BLaER1 treated with 17β-estradiol and CSF1 and Interleukin-3, amounts not matched to agents 10 nM and 100 nM (cell line): ENCODE measurements at regions not wholly inside any gene's neighbourhood (a gene's known extent, or its start where the extent isn't known, plus 50 kb on each side); places are given as distances from the start of the nearest gene placed in this dataset.
A peak's percentile ranks its signal among the peaks of the same experiment; 100 is the strongest.

Experiments used
- H3K27ac ChIP-seq, 11 experiments: shearing (Covaris generic); formaldehyde crosslinking; 2 replicates each; pipeline ENCODE4 v1.8.1; 2022
- H3K27me3 ChIP-seq, 11 experiments: shearing (Covaris generic); formaldehyde crosslinking; 2 replicates each; pipeline ENCODE4 v1.8.1; 2022
- H3K36me3 ChIP-seq, 11 experiments: shearing (Covaris generic); formaldehyde crosslinking; 2 replicates each; pipeline ENCODE4 v1.8.1; 2022
- H3K4me1 ChIP-seq, 10 experiments: shearing (Covaris generic); formaldehyde crosslinking; 2 replicates each; pipeline ENCODE4 v1.8.1; 2022
- H3K4me2 ChIP-seq, 11 experiments: shearing (Covaris generic); formaldehyde crosslinking; 2 replicates each; pipeline ENCODE4 v1.8.1; 2022
- H3K4me3 ChIP-seq, 10 experiments: shearing (Covaris generic); formaldehyde crosslinking; 2 replicates each; pipeline ENCODE4 v1.8.1; 2022
- H3K9ac ChIP-seq, 11 experiments: shearing (Covaris generic); formaldehyde crosslinking; 2 replicates each; pipeline ENCODE4 v1.8.1; 2022
- H3K9me3 ChIP-seq, 11 experiments: shearing (Covaris generic); formaldehyde crosslinking; replicated peaks in 1 of 11; 2 replicates each; pipeline ENCODE4 v1.8.1; 2022
- H4K20me1 ChIP-seq, 11 experiments: shearing (Covaris generic); formaldehyde crosslinking; 2 replicates each; pipeline ENCODE4 v1.8.1; 2022
- Cebpa-rat ChIP-seq, 11 experiments: shearing (Covaris generic); IDR thresholded peaks; 2 replicates each; pipeline ENCODE4 v1.8.1; 2022

GRCh38 chr12:59240048-59240447, 319.7 kb upstream of the LRIG3 start:
- TF ChIP-seq Cebpa-rat (IDR thresholded peaks at IDR 0.05): no peak
- no peak overlapping the region for H3K9ac ChIP-seq

DNA sequence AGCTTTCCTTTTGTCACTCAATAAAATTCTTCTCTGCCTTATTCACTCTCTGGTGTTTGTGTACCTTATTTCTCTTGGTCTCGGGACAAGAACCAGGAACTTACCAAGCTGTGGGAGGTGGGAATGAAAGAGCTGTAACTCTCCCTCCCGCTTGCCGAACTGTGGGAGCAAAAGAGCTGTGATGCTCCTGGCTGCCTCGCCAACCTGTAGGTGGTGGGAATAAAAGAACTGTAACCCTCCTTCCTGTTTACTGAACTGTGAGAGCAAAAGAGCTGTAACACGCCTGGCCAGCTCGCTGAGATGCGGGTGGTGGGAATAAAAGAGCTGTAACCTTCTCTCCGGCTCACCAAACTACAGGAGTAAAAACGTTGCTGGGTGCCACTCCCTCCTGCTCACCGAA, 314.1 kb upstream of the LRIG3 start:
- Histone ChIP-seq H3K9me3 (no peaks in the 10 kb centered on the region; a peak in 1 of 22 replicates), H3K4me3 (no peak overlapping the region), H4K20me1 (no peaks in the 10 kb centered on the region), H3K9ac (no peak overlapping the region), H3K27me3 (no peaks in the 10 kb centered on the region), H3K27ac (no peak overlapping the region), H3K36me3 (no peaks in the 10 kb centered on the region), H3K4me2 (no peak overlapping the region), H3K4me1 (no peaks in the 10 kb centered on the region)
- no peak for TF ChIP-seq Cebpa-rat (IDR thresholded peaks at IDR 0.05)

More at GRCh38 chr12:59240048-59240447, 319.7 kb upstream of the LRIG3 start:
- no peaks in the 10 kb centered on the region for H3K36me3 ChIP-seq
- H3K27ac ChIP-seq: no peak overlapping the region
- no peaks in the 10 kb centered on the region for H3K9me3 ChIP-seq
- H3K27me3 ChIP-seq: no peaks in the 10 kb centered on the region
- no peak overlapping the region for H3K4me3 ChIP-seq
- H3K4me2 ChIP-seq: no peak overlapping the region
- H3K4me1 ChIP-seq: no peaks in the 10 kb centered on the region
- no peaks in the 10 kb centered on the region for H4K20me1 ChIP-seq

DNA sequence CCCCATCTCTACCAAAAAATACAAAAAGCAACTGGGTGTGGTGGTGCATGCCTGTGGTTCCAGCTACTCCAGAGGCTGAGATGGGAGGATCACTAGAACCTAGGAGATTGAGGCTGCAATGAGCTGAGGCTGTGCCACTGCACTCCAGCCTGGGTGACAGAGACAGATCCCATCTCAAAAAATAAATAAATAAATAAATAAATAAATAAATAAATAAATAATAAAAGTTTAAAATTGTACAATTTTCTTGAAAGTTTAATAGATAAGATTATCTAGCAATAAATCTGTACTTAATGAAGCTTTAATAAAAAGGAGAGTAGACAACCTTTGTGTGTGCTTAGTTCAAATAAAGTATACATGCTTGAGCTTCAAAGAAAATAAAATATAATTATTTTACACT, 310.0 kb upstream of the LRIG3 start:
- no peaks in the 10 kb centered on the region; a peak in 1 of 22 replicates for H3K9me3 ChIP-seq
- H4K20me1 ChIP-seq: no peaks in the 10 kb centered on the region
- H3K27me3 ChIP-seq: no peaks in the 10 kb centered on the region
- H3K4me1 ChIP-seq: no peaks in the 10 kb centered on the region
- H3K4me3 ChIP-seq: no peak overlapping the region
- no peak overlapping the region for H3K4me2 ChIP-seq
- TF ChIP-seq Cebpa-rat (IDR thresholded peaks at IDR 0.05): no peak
- no peak overlapping the region for H3K27ac ChIP-seq
- no peak overlapping the region for H3K9ac ChIP-seq
- H3K36me3 ChIP-seq: no peaks in the 10 kb centered on the region

DNA sequence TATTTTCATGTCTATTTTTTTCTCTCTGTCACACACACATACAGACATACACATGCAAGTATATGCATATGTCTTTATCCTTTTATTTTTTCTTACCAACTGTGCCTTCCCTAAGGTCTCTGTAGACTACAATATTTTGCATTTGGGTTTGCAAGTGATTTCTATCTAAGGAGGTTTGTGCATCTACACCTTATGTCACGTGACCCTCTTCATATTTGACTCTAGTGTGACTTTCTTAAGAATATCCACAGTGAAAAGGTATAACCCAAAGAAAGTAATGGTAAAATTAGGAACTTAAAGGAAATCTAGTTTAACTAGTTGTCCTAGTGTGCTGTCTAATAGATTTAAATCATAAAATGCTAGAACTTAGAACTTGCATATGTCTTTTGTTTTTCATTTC, 298.8 kb upstream of the LRIG3 start:
- Histone ChIP-seq H4K20me1 (no peaks in the 10 kb centered on the region), H3K9me3 (no peaks in the 10 kb centered on the region), H3K27me3 (no peaks in the 10 kb centered on the region), H3K4me3 (no peak overlapping the region), H3K4me2 (no peak overlapping the region), H3K4me1 (no peaks in the 10 kb centered on the region), H3K36me3 (no peaks in the 10 kb centered on the region), H3K9ac (no peak overlapping the region), H3K27ac (no peak overlapping the region)
- TF ChIP-seq Cebpa-rat (IDR thresholded peaks at IDR 0.05): no peak

DNA sequence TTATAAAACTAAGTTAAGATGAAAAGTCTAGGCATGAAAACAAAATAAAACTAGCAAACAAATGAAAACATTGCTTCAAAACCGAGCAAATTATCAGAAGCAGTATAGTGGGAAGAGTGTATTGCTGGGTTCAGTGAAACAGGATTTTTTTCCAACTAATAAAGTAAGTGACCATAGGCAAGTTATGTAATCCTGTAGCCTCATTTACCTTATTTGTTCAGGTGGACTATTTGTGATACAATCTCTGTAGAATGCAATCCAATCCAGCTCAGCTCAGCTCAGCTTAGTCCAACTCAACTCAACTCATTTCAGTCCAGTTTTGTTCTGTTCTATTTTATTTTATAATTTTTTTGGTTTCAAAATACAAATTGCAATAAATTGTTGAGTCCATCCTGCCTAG, 276.7 kb upstream of the LRIG3 start:
- no peak for TF ChIP-seq Cebpa-rat (IDR thresholded peaks at IDR 0.05)
- no peak overlapping the region for H3K9ac ChIP-seq

GRCh38 chr12:59194794-59195193, 274.5 kb upstream of the LRIG3 start:
- H3K27ac ChIP-seq: no peak overlapping the region
- H3K36me3 ChIP-seq: no peaks in the 10 kb centered on the region
- no peaks in the 10 kb centered on the region for H3K27me3 ChIP-seq
- H3K9ac ChIP-seq: no peak overlapping the region
- peaks cover 0 to 18% (median 5%) of the 10 kb centered on the region in 10 experiments; a peak in 8 of 20 replicates for H3K4me1 ChIP-seq
- H3K4me3 ChIP-seq: no peak overlapping the region
- no peak for TF ChIP-seq Cebpa-rat (IDR thresholded peaks at IDR 0.05)
- peaks cover 0 to 8% (median 0%) of the 10 kb centered on the region in 11 experiments; a peak in 2 of 22 replicates for H3K9me3 ChIP-seq
- no peak overlapping the region for H3K4me2 ChIP-seq
- H4K20me1 ChIP-seq: no peaks in the 10 kb centered on the region

More for the DNA sequence above, 276.7 kb upstream of the LRIG3 start:
- no peak overlapping the region for H3K27ac ChIP-seq
- no peak overlapping the region for H3K4me3 ChIP-seq
- H3K9me3 ChIP-seq: peaks cover 0 to 8% (median 0%) of the 10 kb centered on the region in 11 experiments; a peak in 2 of 22 replicates
- no peaks in the 10 kb centered on the region for H3K27me3 ChIP-seq
- no peak overlapping the region for H3K4me2 ChIP-seq
- H4K20me1 ChIP-seq: no peaks in the 10 kb centered on the region
- no peaks in the 10 kb centered on the region for H3K36me3 ChIP-seq
- peaks cover 0 to 10% (median 3%) of the 10 kb centered on the region in 10 experiments; a peak in 8 of 20 replicates for H3K4me1 ChIP-seq

GRCh38 chr12:59193476-59194050, 273.3 kb upstream of the LRIG3 start:
- Histone ChIP-seq H3K9ac (no peak overlapping the region), H3K4me1 (peaks cover 0 to 18% (median 5%) of the 10 kb centered on the region in 10 experiments; a peak in 8 of 20 replicates), H3K27me3 (no peaks in the 10 kb centered on the region), H3K36me3 (no peaks in the 10 kb centered on the region), H3K9me3 (peaks cover 0 to 8% (median 0%) of the 10 kb centered on the region in 11 experiments; a peak in 2 of 22 replicates), H3K27ac (no peak overlapping the region), H4K20me1 (no peaks in the 10 kb centered on the region), H3K4me2 (no peak overlapping the region), H3K4me3 (no peak overlapping the region)
- TF ChIP-seq Cebpa-rat (IDR thresholded peaks at IDR 0.05): no peak

DNA sequence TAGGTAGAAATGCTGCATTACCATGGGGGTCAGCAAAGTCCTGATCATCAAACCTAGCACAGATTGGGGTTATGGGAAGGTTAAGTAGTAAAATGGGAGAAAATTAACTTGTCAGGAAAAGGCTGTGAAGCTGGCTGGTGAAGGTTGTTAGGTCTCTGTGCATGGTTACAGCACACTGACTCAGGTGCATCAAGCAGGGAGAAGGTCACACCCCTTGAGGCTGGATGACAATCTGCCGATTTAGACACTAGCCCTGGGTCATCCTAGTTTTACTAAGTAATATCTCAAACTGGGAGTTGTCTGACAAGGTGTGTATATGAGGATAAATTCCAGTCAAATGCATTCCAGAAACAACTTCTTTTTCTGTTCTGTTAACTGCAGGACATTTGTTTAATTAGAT, 271.1 kb upstream of the LRIG3 start:
- H3K4me2 ChIP-seq: no peak overlapping the region
- TF ChIP-seq Cebpa-rat (IDR thresholded peaks at IDR 0.05): no peak
- peaks cover 0 to 8% (median 0%) of the 10 kb centered on the region in 11 experiments; a peak in 2 of 22 replicates for H3K9me3 ChIP-seq
- H3K4me3 ChIP-seq: no peak overlapping the region
- no peaks in the 10 kb centered on the region for H3K27me3 ChIP-seq
- H4K20me1 ChIP-seq: no peaks in the 10 kb centered on the region
- H3K4me1 ChIP-seq: peaks cover 0 to 20% (median 5%) of the 10 kb centered on the region in 10 experiments; a peak in 9 of 20 replicates
- no peak overlapping the region for H3K27ac ChIP-seq
- no peak overlapping the region for H3K9ac ChIP-seq
- H3K36me3 ChIP-seq: no peaks in the 10 kb centered on the region

- Histone ChIP-seq H4K20me1 (no peaks in the 10 kb centered on the region), H3K36me3 (no peaks in the 10 kb centered on the region), H3K27me3 (no peaks in the 10 kb centered on the region), H3K27ac (peak overlapping the region in 3 of 11 experiments; percentile 36 to 62 (median 47); a peak in 3 of 22 replicates), H3K9me3 (no peaks in the 10 kb centered on the region), H3K9ac (no peak overlapping the region), H3K4me2 (peak overlapping the region in 3 of 11 experiments; percentile 5 to 63 (median 61); a peak in 4 of 22 replicates), H3K4me3 (no peak overlapping the region), H3K4me1 (peaks cover 11 to 26% (median 15%) of the 10 kb centered on the region in 10 experiments; a peak in 18 of 20 replicates)
- no peak for TF ChIP-seq Cebpa-rat (IDR thresholded peaks at IDR 0.05)
These were observed 266.1 kb upstream of the LRIG3 start for GRCh38 chr12:59186451-59186850.

- Histone ChIP-seq H3K4me2 (peak overlapping the region; percentile 5 to 69 (median 61); a peak in 19 of 22 replicates), H3K27me3 (no peaks in the 10 kb centered on the region), H3K9me3 (no peaks in the 10 kb centered on the region), H3K4me3 (no peak overlapping the region), H3K9ac (no peak overlapping the region), H3K4me1 (peaks cover 11 to 23% (median 15%) of the 10 kb centered on the region in 10 experiments; a peak in 18 of 20 replicates), H3K36me3 (no peaks in the 10 kb centered on the region), H4K20me1 (no peaks in the 10 kb centered on the region), H3K27ac (peak overlapping the region in 9 of 11 experiments; percentile 6 to 73 (median 56); a peak in 15 of 22 replicates)
- TF ChIP-seq Cebpa-rat (IDR thresholded peaks at IDR 0.05): peak in 4 of 11 experiments; percentile 22 to 75 (median 42); a peak in 5 of 22 replicates
These were observed 265.0 kb upstream of the LRIG3 start for GRCh38 chr12:59185295-59185694.
